22Rv1 (cell line): ENCODE measurements at regions not wholly inside any gene's neighbourhood (a gene's known extent, or its start where the extent isn't known, plus 50 kb on each side); places are given as distances from the start of the nearest gene placed in this dataset.

Experiments
- H3K27ac ChIP-seq: fragments of 450-650 bp; 2 replicates; pipeline ENCODE4 v1.5.1; 2017
- ZFX ChIP-seq: fragments of 450-650 bp; IDR thresholded peaks from 2 replicates; pipeline ENCODE4 v1.6.1; 2017; ENCODE audit warnings: antibody characterized with exemption, borderline replicate concordance
- TF ChIP-seq, protein P1 (sequence below): fragments of 450-650 bp; IDR thresholded peaks from 2 replicates; pipeline ENCODE4 v1.5.1; 2017; ENCODE audit warnings: mild to moderate bottlenecking

DNA sequence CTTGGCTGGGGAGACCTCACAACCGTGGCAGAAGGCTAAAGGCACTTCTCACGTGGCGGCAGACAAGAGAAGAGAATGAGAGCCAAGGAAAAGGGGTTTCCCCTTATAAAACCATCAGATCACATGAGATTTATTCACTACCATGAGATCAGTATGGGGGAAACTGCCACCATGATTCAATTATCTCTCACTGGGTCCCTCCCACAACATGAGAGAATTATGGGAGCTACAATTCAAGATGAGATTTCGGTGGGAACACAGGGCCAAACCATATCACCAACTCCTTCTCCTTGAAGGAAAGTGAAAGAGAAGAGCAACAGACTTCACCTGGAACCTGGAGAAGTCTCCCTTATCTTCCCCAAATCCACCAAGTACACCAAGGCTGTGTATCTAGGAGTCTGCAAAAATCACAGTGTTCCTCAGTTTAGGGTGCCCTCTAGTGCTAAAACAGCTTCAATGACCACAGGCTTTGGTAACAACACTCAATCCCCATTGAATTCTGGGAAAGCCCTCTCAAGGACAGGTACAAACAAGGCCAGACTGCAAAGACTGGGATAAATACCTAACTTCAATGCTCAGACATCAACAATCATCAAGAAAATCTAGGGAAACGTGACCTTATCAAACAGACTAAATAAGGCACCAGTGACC lies 148.8 kb upstream of the SRD5A2 start:
- TF ChIP-seq, protein P1, sequence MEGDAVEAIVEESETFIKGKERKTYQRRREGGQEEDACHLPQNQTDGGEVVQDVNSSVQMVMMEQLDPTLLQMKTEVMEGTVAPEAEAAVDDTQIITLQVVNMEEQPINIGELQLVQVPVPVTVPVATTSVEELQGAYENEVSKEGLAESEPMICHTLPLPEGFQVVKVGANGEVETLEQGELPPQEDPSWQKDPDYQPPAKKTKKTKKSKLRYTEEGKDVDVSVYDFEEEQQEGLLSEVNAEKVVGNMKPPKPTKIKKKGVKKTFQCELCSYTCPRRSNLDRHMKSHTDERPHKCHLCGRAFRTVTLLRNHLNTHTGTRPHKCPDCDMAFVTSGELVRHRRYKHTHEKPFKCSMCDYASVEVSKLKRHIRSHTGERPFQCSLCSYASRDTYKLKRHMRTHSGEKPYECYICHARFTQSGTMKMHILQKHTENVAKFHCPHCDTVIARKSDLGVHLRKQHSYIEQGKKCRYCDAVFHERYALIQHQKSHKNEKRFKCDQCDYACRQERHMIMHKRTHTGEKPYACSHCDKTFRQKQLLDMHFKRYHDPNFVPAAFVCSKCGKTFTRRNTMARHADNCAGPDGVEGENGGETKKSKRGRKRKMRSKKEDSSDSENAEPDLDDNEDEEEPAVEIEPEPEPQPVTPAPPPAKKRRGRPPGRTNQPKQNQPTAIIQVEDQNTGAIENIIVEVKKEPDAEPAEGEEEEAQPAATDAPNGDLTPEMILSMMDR = peak; percentile 76
- no peak for TF ChIP-seq ZFX
- H3K27ac ChIP-seq = no peak overlapping the region

DNA sequence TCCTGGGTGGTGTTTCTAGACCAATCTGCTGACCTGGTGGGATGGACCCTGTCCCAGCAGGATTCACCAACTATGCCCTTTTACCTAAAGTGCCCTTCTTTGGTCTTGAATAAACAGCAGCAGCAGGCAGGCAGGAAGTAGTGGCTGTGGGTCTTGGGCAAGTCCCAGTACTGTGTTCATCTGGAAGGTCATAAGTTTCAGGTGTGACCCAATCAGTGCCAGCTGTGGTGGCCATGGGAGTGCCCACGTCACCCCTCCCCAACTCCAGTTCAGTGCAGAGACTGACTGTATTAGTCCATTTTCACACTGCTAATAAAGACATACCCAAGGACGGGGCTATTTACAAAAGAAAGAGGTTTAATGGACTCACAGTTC lies 148.3 kb upstream of the SRD5A2 start:
- TF ChIP-seq ZFX = no peak
- TF ChIP-seq, protein P1 = no peak
- H3K27ac ChIP-seq = no peak overlapping the region

DNA sequence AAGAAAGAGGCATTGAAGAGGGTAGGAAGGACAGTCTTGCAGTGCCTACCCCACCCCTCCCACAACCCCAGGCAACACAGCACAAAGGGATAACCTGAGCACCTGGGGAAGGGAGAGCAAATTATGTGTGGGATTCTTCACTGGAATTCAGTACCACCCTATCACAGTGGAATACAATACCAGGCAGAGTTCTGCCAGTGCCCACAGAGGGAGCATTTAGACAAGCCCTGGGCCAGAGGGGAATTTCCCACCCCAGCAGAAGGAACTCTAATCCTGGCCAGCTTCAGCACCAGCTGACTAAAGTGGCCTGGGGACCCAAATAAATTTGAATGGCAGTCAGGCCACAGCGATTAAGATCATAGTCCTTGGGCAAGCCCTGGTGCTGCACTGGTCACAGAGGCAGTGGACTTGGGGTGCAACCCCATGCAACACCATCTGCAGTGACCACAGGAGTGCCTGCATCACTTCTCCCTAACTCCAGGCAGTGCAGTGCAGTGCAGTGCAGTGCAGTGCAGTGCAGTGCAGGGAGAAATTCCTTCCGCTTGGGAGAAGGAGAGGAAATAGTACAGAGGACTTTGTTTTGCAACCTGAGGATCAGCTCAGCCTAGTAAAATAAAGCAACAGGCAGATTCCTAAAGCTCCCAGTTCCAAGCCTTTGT lies 147.8 kb upstream of the SRD5A2 start:
- no peak overlapping the region for H3K27ac ChIP-seq
- TF ChIP-seq ZFX = no peak
- TF ChIP-seq, protein P1 = no peak

DNA sequence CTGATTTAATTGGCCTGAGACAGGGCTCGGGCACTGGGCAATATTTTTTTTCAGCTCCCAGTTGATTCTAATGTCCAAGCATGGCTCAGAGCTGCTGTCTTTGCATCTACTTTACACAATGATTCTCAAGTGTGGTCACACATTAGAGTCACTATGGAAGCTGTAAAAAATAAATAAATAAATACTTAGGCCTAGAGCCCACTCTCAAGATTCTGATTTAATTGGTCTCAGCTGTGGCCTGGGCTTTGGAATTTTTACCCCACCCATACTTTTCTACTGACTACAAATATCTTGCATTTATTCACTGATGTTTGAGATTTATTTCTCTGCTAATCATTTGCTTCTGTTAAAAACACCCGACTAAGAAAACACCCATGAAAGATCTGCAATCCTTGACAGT lies 145.7 kb upstream of the SRD5A2 start:
- no peak for TF ChIP-seq ZFX
- TF ChIP-seq, protein P1 = no peak

DNA sequence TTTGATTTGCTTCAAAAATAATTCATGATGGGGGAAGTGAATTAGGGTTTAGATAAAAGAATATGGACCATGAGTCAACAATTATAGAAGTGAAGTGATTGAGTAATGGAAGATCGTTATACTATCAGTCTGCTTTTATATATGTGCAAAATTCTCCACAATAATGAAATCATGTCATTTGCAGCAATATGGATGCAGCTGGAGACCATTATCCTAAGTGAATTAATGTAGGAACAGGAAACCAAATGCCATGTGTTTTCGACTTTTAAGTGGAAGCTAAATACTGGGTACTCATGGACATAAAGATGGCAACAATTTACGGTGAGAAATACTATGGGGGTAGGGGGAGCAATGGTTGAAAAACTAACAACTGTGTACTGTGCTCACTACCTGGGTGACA lies 144.7 kb upstream of the SRD5A2 start:
- H3K27ac ChIP-seq = no peak overlapping the region
- TF ChIP-seq, protein P1 = no peak
- TF ChIP-seq ZFX = no peak

More for the DNA sequence above, 145.7 kb upstream of the SRD5A2 start:
- no peak overlapping the region for H3K27ac ChIP-seq

DNA sequence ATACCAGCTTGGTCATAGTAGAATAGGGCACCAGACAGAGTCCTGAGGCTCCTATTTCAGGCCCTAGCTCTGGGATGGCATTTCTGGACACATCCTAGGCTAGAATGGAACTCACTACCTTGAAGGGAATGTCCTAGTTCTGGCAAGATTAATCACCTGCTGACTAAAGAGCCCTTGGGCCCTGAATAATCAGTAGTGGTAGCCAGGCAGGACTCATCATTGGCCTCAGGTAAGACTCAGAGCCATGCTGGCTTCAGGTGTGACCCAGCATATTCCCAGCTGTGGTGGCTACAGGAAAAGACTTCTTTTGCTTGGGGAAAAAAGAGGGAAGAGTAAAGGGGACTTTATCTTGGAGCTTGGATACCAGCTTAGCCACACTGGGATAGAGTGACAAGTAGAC lies 131.0 kb upstream of the SRD5A2 start:
- no peak for TF ChIP-seq ZFX
- TF ChIP-seq, protein P1 = no peak
- H3K27ac ChIP-seq = no peak overlapping the region

DNA sequence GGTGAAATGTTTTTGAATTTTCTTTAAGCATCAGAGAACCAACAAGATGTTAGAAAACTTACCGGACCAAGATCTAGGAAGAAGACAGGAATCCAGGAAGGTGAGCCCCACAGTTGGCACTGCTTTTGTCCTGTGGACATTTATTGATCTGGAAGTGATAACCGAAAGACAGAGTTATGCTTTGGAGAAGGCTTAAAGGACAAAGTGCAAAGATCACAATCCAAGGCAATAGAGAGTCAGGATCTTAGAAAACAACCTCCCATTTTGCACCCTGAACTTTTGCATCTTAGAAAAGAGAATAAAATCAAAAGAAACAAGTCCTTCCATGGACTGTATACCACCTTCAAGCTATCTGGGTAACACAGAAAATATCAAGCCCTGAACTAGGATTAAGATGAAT lies 129.4 kb upstream of the SRD5A2 start:
- no peak overlapping the region for H3K27ac ChIP-seq
- TF ChIP-seq ZFX = no peak
- TF ChIP-seq, protein P1 = no peak
